ENCODE measurements at regions not wholly inside any gene's neighbourhood (a gene's known extent, or its start where the extent isn't known, plus 50 kb on each side); places are given as distances from the start of the nearest gene placed in this dataset.
A peak's percentile ranks its signal among the peaks of the same experiment; 100 is the strongest.

- FAIRE-seq (no peak), DNase-seq (ENCODE audit: low read depth in 1 of 2, low spot score in 1 of 2) (no peak), ATAC-seq (no peak)
- TF ChIP-seq NPAS2 (CRISPR knock-in tag; IDR thresholded peaks at IDR 0.05; ENCODE audit: borderline replicate concordance), result no peak
- no peak for TF ChIP-seq EHF (CRISPR knock-in tag; IDR thresholded peaks at IDR 0.05)
- TF ChIP-seq MAFK (IDR thresholded peaks at IDR 0.05; ENCODE audit: partially characterized antibody), result no peak
- TF ChIP-seq MYC (IDR thresholded peaks at IDR 0.05; ENCODE audit: borderline replicate concordance, low read length), result no peak
- TF ChIP-seq BCL3 (IDR thresholded peaks at IDR 0.05), result no peak
- no peak for TF ChIP-seq BHLHE40 (IDR thresholded peaks at IDR 0.05; ENCODE audit: low read depth, low read length)
- no peak for TF ChIP-seq SMC3 (IDR thresholded peaks at IDR 0.05)
- TF ChIP-seq RAD21 (conservative IDR thresholded peaks at IDR 0.05 in 1 of 2, IDR thresholded peaks at IDR 0.05 in 1 of 2), result no peak
- no peak for TF ChIP-seq HOXB13 (CRISPR knock-in tag; IDR thresholded peaks at IDR 0.05; ENCODE audit: low read depth)
- WGBS (ENCODE audit: missing lambda C conversion rate), result 27% methylated on average over 5 of the region's 5 CpGs
- CTCF ChIA-PET, result interaction anchor here (0.8 kb wide), 1 partner anchor 373 kb away, joined by 3 read pairs; no protein-coding TSS in a partner anchor
- H3K4me2 ChIP-seq, result no peak overlapping the region
- no peak overlapping the region for H3K4me3 ChIP-seq
- no peak overlapping the region for H3K27ac ChIP-seq
- POLR2A ChIA-PET, result no interaction called here
- H3K4me1 ChIP-seq, result no peaks in the 10 kb centered on the region
- H3K9me3 ChIP-seq, result no peaks in the 10 kb centered on the region
These were observed 258.9 kb downstream of the SPANXN1 start for GRCh38 chrX:145506214-145506613.

GRCh38 chrX:145524931-145525330 is 277.6 kb downstream of the SPANXN1 start:
- H3K4me1 ChIP-seq, result no peaks in the 10 kb centered on the region
- no peak overlapping the region for H3K4me3 ChIP-seq
- TF ChIP-seq NFE2L2 (conservative IDR thresholded peaks at IDR 0.05; ENCODE audit: low read length) (no peak), RARB (CRISPR knock-in tag; IDR thresholded peaks at IDR 0.05) (no peak)
- ChIA-PET CTCF (no interaction called here), POLR2A (no interaction called here)
- H3K27ac ChIP-seq, result no peak overlapping the region
- no peak overlapping the region for H3K4me2 ChIP-seq
- FAIRE-seq, result no peak
- no peaks in the 10 kb centered on the region for H3K9me3 ChIP-seq
- no peak for ATAC-seq
- no peak for DNase-seq (ENCODE audit: low read depth in 1 of 2, low spot score in 1 of 2)
- 35% methylated on average over 5 of the region's 5 CpGs for WGBS (ENCODE audit: missing lambda C conversion rate)

DNA sequence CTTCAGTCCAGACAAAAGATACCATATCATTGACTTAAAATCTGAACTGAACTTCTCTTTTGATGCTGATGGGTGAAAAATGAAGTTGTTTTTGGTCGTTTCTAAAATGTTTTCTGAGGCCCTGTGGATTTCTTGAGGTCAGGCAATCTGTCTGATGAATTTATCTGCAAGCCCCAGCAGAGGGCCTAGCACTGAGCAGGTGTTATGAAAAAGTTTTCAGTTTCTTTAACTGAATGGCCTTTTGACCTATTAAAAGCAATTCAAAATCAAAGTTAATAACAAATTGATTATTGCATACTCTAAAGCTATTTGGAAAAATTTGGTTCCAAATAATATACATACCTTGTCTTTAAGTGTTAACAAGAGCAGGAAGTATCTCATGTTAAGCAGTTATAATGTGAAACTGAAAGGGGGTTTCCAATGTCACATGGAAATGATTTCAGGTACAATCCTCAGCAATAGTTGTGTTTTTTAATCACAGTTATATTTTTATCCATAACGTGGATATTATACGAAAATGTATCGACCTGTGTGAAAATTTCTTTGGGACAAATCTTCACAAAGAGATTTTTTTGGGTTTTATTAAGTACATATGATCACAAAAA is 285.0 kb downstream of the SPANXN1 start:
- no peaks in the 10 kb centered on the region for H3K4me1 ChIP-seq
- ATAC-seq (no peak), FAIRE-seq (no peak), DNase-seq (ENCODE audit: low read depth in 1 of 2, low spot score in 1 of 2) (no peak)
- WGBS (ENCODE audit: missing lambda C conversion rate), result under 1% methylated on average over 4 of the region's 4 CpGs
- no peak for TF ChIP-seq RNF2 (IDR thresholded peaks at IDR 0.05; ENCODE audit: borderline replicate concordance, low read depth)
- TF ChIP-seq HEYL (CRISPR knock-in tag; IDR thresholded peaks at IDR 0.05), result no peak
- no peak for TF ChIP-seq HOXB5 (CRISPR knock-in tag; IDR thresholded peaks at IDR 0.05)
- no peak for TF ChIP-seq PBX3 (IDR thresholded peaks at IDR 0.05)
- no peak overlapping the region for H3K27ac ChIP-seq
- H3K9me3 ChIP-seq, result no peaks in the 10 kb centered on the region
- H3K4me3 ChIP-seq, result no peak overlapping the region
- ChIA-PET POLR2A (no interaction called here), CTCF (no interaction called here)
- no peak overlapping the region for H3K4me2 ChIP-seq

GRCh38 chrX:145533534-145533933 is 284.1 kb upstream of the SLITRK2 start:
- FAIRE-seq, result no peak
- H3K4me3 ChIP-seq, result no peak overlapping the region
- ChIA-PET POLR2A (no interaction called here), CTCF (no interaction called here)
- no peak overlapping the region for H3K27ac ChIP-seq
- no peak for TF ChIP-seq GATA3 (IDR thresholded peaks at IDR 0.05; ENCODE audit: borderline replicate concordance)
- TF ChIP-seq MAFK (IDR thresholded peaks at IDR 0.05; ENCODE audit: partially characterized antibody), result peak; percentile 41
- no peak for TF ChIP-seq POLR2A (IDR thresholded peaks at IDR 0.05; ENCODE audit: low read length)
- DNase-seq (ENCODE audit: low read depth in 1 of 2, low spot score in 1 of 2), result no peak
- no peak for ATAC-seq
- H3K4me2 ChIP-seq, result no peak overlapping the region
- WGBS (ENCODE audit: missing lambda C conversion rate), result 6% methylated on average over 3 of the region's 3 CpGs
- H3K4me1 ChIP-seq, result no peaks in the 10 kb centered on the region
- H3K9me3 ChIP-seq, result no peaks in the 10 kb centered on the region
